GM21717 (cell line): ENCODE measurements at regions not wholly inside any gene's neighbourhood (a gene's known extent, or its start where the extent isn't known, plus 50 kb on each side); places are given as distances from the start of the nearest gene placed in this dataset.

ENCODE experiments used
- ATAC-seq: cut with Tn5 transposase; IDR thresholded peaks from one replicate; pipeline ENCODE4 v1.9.1; 2021; ENCODE audit warnings: mild to moderate bottlenecking, moderate library complexity; ENCODE audit not compliant: unreplicated experiment

- no peak for ATAC-seq
Measured at GRCh38 chr9:108217431-108218349, 638.1 kb downstream of the ACTL7B start.

DNA sequence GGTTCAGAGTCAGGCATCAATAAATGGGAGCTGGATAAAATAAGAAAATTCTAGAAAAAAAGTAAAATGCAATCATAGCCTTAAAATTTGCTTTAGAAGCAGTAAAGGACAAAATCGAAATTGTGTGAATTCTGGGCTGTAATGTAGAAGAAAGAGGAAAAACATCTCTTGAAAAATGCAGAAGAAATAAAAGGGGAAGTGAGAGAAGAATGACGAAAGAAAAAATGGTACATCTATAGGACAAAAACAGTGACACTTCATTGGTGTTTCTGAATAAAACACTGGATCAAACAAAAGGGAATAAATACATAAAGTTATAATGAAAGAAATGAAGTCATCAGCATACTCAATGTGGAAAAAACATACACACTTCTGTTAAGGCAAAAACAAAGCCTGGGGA lies 642.3 kb downstream of the ACTL7B start:
- ATAC-seq: no peak

- ATAC-seq: no peak
Measured at GRCh38 chr9:108212184-108212583, 643.6 kb downstream of the ACTL7B start.

- no peak for ATAC-seq
Measured at GRCh38 chr9:108211411-108211955, 644.3 kb downstream of the ACTL7B start.

DNA sequence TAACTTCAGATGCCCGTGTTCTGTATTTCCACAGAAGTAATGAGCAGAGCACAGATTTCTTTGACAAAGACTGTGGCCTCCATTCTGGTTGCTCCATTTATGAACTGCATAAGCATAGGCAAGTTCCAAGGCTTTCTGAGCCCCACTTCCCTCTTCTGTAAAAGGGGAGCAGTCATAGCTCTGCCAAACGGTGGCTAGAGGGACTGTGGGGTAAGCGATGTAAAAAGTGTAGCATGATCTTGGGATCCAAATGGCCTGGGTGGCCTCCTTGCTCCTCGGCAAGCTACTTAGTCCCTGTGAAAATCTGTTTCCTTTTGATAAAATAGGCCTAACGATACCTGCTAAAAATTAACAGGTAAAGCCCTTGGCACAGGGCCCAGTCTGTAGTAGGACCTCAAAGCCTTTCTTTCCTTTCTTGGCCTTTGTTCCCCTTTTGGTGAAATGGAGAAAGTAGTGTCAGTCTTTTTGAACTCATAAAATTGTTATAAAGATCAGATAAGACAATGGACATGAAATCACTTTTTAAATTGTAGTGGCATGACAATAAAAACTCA lies 646.6 kb downstream of the ACTL7B start:
- ATAC-seq: no peak

GRCh38 chr9:108207561-108208165 lies 648.1 kb downstream of the ACTL7B start:
- ATAC-seq: no peak

GRCh38 chr9:108205276-108205675 lies 650.5 kb downstream of the ACTL7B start:
- no peak for ATAC-seq

DNA sequence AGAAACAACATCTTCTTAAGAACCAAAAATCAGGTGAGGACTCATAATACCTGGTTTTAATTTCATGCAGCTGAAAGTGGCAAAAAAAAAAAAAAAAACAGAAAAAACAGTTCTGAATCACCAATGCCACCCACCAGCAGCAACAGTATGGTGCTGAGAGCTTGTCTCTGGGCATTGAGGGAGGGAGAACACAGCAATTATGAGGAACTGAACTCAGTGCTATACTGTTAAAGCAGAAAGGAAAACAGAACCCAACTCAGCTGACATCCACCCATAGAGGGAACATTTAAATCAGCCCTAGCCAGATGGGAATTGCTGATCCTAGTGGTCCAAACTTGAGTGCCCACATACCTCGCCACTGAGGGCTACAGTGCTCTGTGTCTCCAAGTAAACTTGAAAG lies 657.9 kb downstream of the ACTL7B start:
- ATAC-seq: no peak

GRCh38 chr9:108197008-108197365 lies 658.8 kb downstream of the ACTL7B start:
- ATAC-seq: no peak

DNA sequence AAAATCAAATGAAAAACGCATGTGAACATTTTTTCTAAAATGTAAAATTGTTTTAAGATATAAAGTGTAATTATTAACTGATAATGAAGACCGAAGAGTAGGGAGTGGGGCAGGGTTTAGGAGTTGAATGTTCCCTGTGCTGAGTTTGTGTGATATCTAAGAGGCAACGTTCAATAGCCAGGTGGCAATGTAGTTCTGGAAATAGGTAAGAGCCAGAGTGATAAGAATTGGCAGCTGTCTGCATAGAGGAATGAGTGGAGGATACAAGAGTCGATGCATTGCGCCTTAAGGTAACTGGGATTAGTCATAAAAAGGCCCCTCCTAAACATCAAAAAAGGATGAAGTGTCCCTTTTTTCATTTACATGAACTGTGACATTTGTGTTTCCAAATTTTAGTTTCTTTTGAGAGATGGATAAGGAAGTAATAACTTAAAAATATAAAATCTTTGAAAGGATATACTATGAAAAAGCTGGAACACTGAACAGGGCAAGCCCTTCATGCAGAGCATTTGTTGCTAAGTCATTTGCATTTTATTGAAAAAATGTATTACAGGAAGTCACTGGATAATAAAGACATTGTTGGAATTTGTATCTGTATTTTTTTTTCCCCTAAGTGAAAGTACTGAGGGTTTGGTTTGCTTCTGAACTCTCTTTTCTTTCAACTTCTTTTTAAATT lies 659.3 kb downstream of the ACTL7B start:
- no peak for ATAC-seq

DNA sequence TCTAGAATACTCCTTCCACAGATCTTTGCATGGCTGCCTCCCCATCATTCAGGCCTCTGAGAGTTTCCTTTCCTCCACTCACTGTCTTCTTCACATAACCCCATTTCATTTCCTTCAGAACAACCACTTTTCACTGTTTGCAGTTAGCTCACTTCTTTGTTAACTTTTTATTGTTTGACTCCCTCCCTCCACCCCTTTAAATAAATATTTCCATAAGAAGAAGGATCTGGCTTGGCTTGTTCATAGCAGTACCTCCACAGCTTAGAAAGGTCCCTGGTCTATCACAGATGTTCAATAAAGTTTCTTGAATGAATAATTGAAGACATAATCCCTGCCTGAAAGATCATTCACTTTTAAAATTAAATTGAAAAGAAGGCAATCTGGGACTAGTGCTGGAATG lies 661.6 kb downstream of the ACTL7B start:
- no peak for ATAC-seq

DNA sequence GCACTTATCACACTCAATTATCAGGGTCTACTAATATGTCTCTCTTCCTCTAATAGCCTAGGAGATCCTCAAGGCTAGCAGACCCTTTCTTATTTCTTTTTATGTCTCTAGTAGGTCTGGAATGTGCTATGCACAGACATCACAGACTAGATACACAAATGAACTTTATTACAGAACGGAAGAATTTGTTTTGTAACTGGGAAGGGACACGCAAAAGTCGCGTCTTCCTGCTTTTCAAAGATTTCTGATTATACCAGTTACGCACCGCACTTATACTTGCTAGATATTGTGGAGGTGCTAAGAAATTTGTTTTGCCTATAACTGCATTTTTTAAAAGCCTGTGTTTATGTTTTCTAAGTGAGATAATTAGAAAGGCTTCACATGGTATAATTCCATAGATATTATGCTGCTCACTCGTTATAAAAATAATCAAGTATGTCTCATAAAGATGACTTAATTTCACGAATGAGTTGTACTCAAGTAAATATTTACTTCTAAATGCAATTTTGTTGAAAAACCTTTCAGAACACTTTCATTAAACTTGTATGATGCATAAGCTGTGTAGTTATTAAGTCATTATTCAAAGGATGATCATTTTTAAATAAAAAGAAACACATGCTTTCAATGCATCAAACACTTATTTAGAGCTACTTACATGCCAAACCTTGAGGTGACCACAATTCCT lies 662.6 kb downstream of the ACTL7B start:
- ATAC-seq: no peak

DNA sequence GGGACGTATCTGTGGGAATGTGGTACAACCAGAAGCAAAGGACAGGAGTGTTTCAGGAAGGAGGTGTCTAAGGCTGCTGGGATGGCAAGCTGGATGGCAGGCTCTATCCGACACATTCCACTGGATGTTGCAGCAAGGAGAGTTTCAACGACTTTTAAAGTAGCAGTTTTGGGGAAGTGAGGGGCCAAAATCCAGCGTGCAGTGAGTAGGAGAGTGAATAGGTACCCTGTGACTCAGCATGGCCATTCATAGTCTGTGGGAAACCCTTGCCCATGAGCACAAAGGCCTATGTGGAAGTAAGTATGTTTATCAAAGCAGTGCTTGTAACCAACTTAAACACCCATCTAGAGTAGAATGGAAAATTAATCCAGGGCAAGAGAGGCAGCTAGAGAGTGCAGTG lies 664.7 kb downstream of the ACTL7B start:
- ATAC-seq: no peak

GRCh38 chr9:108188976-108189375 lies 666.8 kb downstream of the ACTL7B start:
- ATAC-seq: no peak

DNA sequence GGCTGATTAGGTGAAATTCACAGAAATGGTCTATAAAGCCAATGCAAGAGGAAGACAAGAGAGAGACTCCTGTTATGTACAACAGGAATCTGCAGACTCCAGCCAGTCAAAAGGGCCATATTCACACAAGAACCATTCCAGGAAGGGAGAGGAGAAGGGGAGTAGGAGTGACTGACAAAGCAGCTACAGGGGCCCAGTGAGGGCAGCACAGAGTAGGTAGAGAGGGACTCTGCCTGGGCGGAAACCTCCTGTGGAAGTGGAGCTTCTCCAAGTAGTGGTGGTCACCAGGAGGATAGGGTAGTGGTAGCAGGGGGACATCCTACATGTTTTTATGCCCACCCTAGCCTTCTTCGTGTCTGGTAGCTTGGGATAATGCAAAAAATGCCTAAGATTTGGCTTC lies 667.3 kb downstream of the ACTL7B start:
- no peak for ATAC-seq

- ATAC-seq: no peak
Measured at GRCh38 chr9:108186642-108187395, 669.0 kb downstream of the ACTL7B start.

DNA sequence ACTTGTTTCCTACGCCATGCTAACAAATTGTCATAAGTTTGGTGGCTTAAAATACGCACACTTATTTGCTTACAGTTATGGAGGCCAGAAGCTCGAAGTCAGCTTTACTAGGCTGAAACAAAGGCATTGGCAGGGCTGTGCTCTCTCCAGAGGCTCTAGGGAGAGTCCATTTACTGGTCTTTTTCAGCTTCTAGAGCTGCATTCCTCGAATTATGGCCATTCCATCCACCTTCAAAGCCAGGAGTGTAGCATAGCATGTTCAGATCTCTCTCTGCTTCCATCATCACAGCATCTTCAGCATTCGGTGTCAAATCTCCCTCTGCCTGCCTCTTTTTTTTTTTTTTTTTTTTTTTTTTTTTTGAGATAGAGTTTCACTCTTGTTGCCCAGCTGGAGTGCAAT lies 670.2 kb downstream of the ACTL7B start:
- ATAC-seq: no peak

DNA sequence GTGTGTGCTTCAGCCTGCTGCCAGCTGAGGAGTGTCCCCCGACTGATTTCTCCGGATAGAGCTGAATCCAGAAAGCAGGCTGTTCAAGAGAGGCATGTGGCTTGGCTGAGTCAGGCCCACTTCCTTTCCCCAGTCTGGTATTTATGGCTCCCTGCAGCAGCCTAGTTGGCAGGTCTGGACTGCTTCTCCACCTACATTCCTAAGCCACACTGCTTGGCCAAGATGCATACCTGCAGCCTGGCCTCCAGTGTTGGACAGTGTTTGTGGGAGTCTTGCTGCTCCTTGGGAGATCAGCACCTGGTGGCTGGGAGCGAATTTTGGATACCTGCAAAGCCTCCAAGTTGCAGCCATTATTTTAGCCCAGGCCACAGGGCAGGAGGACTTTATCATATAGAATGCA lies 670.8 kb downstream of the ACTL7B start:
- no peak for ATAC-seq

GRCh38 chr9:108184009-108184408 lies 671.8 kb downstream of the ACTL7B start:
- ATAC-seq: no peak

GRCh38 chr9:108182950-108183381 lies 672.8 kb downstream of the ACTL7B start:
- ATAC-seq: peak; percentile 84
